MM.1S (cell line): ENCODE measurements at regions not wholly inside any gene's neighbourhood (a gene's known extent, or its start where the extent isn't known, plus 50 kb on each side); places are given as distances from the start of the nearest gene placed in this dataset.
"Not testable (repeated sequence)": the region's sequence is repeated elsewhere in the genome, so short reads cannot be mapped to it uniquely, and the experiment has no call there.

ENCODE experiments used
- DNase-seq: peaks from one replicate; pipeline ENCODE4 v3.0.0-alpha.2; 2015
- H2AFZ ChIP-seq: fragments of 300-600 bp; sonication (generic); 2 replicates; pipeline ENCODE4 v1.6.0; 2016; ENCODE audit warnings: antibody characterized with exemption, low read length
- H3F3A ChIP-seq: fragments of 300-600 bp; sonication (generic); 2 replicates; pipeline ENCODE4 v1.6.1; 2016; ENCODE audit warnings: mild to moderate bottlenecking, antibody characterized with exemption, low read length, moderate library complexity, mixed read lengths; ENCODE audit not compliant: insufficient read depth
- H3K27ac ChIP-seq: fragments of 300-600 bp; sonication (generic); 2 replicates; pipeline ENCODE4 v1.5.1; 2016; ENCODE audit warnings: mild to moderate bottlenecking, low read length
- H3K27me3 ChIP-seq: fragments of 300-600 bp; sonication (generic); replicated peaks from 2 replicates; pipeline ENCODE4 v1.6.0; 2016; ENCODE audit warnings: low read length; ENCODE audit not compliant: insufficient read depth
- H3K36me3 ChIP-seq: fragments of 300-600 bp; sonication (generic); replicated peaks from 2 replicates; pipeline ENCODE4 v1.6.1; 2016; ENCODE audit warnings: mild to moderate bottlenecking, low read length, mixed read lengths; ENCODE audit not compliant: insufficient read depth
- H3K4me1 ChIP-seq: fragments of 300-600 bp; sonication (generic); 2 replicates; pipeline ENCODE4 v1.6.1; 2016; ENCODE audit warnings: low read length, mixed read lengths
- H3K4me2 ChIP-seq: fragments of 300-600 bp; sonication (generic); 2 replicates; pipeline ENCODE4 v1.6.0; 2016; ENCODE audit warnings: low read depth, low read length
- H3K4me3 ChIP-seq: fragments of 300-600 bp; sonication (generic); 2 replicates; pipeline ENCODE4 v1.5.1; 2016; ENCODE audit warnings: low read length, mixed read lengths
- H3K79me2 ChIP-seq: fragments of 300-600 bp; sonication (generic); 2 replicates; pipeline ENCODE4 v1.6.1; 2016; ENCODE audit warnings: mixed run types, low read length, mixed read lengths
- H3K9ac ChIP-seq: fragments of 300-600 bp; sonication (generic); 2 replicates; pipeline ENCODE4 v1.6.1; 2016; ENCODE audit warnings: low read length, mixed read lengths
- H3K9me2 ChIP-seq: fragments of 300-600 bp; sonication (generic); replicated peaks from 2 replicates; pipeline ENCODE4 v1.6.1; 2016; ENCODE audit warnings: mild to moderate bottlenecking, low read length, mixed read lengths; ENCODE audit not compliant: insufficient read depth
- H3K9me3 ChIP-seq: fragments of 300-600 bp; sonication (generic); replicated peaks from 2 replicates; pipeline ENCODE4 v1.6.1; 2016; ENCODE audit warnings: mild to moderate bottlenecking, low read length, mixed read lengths; ENCODE audit not compliant: insufficient read depth
- H4K20me1 ChIP-seq: fragments of 300-600 bp; sonication (generic); 2 replicates; pipeline ENCODE4 v1.6.1; 2016; ENCODE audit warnings: mild to moderate bottlenecking, low read length, moderate library complexity, mixed read lengths; ENCODE audit not compliant: insufficient read depth
- EZH2 ChIP-seq: fragments of 300-600 bp; sonication (generic); optimal IDR thresholded peaks from 2 replicates; pipeline ENCODE3; 2017; ENCODE audit warnings: low read depth, mild to moderate bottlenecking, antibody characterized with exemption, low read length, mixed read lengths
- EZH2phosphoT487 ChIP-seq: fragments of 300-600 bp; sonication (generic); IDR thresholded peaks from 2 replicates; pipeline ENCODE4 v1.6.1; 2018; ENCODE audit warnings: antibody characterized with exemption, low read length
- TF ChIP-seq, protein P1 (sequence below): fragments of 300-600 bp; sonication (generic); IDR thresholded peaks from 2 replicates; pipeline ENCODE4 v1.5.1; 2016; ENCODE audit warnings: antibody characterized with exemption, low read length, mixed read lengths

DNA sequence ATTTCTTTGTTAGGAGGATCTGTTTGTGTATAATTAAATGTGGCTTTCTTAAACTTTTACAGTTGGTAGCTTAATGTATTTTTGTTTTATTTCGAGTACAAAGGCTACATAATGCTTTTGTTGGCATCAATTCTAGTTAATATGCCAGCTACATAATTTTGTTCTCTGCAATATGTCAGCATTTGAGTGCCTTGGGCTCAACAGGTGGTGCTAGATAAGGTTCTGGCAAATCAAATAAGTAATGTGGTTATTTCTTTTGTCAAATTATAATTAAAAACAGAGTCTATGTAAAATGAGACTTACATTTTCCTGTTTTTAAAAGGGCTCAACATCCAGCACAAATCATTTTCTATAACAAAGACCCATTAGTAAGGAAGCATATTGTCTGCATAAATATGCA, 410.6 kb upstream of the NR5A2 start:
- Histone ChIP-seq H3K4me3 (no peak overlapping the region), H3K4me2 (no peak overlapping the region), H3K27me3 (no peaks in the 10 kb centered on the region), H3K27ac (no peak overlapping the region), H4K20me1 (no peaks in the 10 kb centered on the region), H3F3A (no peaks in the 10 kb centered on the region), H3K9ac (no peak overlapping the region), H3K36me3 (no peaks in the 10 kb centered on the region), H2AFZ (no peak overlapping the region), H3K4me1 (no peaks in the 10 kb centered on the region), H3K9me2 (no peaks in the 10 kb centered on the region), H3K9me3 (no peaks in the 10 kb centered on the region), H3K79me2 (no peaks in the 10 kb centered on the region)
- no peak for DNase-seq
- TF ChIP-seq, protein P1, sequence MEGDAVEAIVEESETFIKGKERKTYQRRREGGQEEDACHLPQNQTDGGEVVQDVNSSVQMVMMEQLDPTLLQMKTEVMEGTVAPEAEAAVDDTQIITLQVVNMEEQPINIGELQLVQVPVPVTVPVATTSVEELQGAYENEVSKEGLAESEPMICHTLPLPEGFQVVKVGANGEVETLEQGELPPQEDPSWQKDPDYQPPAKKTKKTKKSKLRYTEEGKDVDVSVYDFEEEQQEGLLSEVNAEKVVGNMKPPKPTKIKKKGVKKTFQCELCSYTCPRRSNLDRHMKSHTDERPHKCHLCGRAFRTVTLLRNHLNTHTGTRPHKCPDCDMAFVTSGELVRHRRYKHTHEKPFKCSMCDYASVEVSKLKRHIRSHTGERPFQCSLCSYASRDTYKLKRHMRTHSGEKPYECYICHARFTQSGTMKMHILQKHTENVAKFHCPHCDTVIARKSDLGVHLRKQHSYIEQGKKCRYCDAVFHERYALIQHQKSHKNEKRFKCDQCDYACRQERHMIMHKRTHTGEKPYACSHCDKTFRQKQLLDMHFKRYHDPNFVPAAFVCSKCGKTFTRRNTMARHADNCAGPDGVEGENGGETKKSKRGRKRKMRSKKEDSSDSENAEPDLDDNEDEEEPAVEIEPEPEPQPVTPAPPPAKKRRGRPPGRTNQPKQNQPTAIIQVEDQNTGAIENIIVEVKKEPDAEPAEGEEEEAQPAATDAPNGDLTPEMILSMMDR, result no peak
- TF ChIP-seq EZH2 (no peak), EZH2phosphoT487 (no peak)

DNA sequence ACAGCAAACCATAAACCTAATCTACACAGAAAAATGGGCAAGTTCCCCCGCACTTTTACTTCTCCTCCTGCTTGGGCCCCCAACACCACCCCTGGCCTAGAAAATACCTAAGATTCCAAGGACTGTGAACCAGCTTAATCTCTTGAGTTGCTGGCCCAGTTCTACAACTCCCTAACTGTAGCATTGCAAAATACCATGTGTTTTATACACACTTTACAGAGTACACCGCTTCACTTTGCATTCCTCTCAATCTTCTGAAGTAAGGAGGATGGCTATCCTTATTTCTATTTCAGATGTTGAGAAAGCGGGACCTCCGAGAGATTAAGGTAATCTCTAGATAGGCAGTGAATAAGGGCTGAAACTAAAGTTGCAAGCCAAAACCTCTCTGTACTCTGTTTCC, 408.3 kb upstream of the NR5A2 start:
- no peak for DNase-seq
- no peak overlapping the region for H3K9ac ChIP-seq
- H4K20me1 ChIP-seq, result no peaks in the 10 kb centered on the region
- no peak overlapping the region for H3K27ac ChIP-seq
- H3K9me2 ChIP-seq, result no peaks in the 10 kb centered on the region
- H3K79me2 ChIP-seq, result no peaks in the 10 kb centered on the region
- no peaks in the 10 kb centered on the region for H3K4me1 ChIP-seq
- H3K4me3 ChIP-seq, result no peak overlapping the region
- H3K27me3 ChIP-seq, result no peaks in the 10 kb centered on the region
- no peak overlapping the region for H3K4me2 ChIP-seq
- H2AFZ ChIP-seq, result no peak overlapping the region
- no peaks in the 10 kb centered on the region for H3F3A ChIP-seq
- H3K9me3 ChIP-seq, result no peaks in the 10 kb centered on the region
- H3K36me3 ChIP-seq, result no peaks in the 10 kb centered on the region
- TF ChIP-seq EZH2phosphoT487 (no peak), EZH2 (no peak)
- TF ChIP-seq, protein P1, result no peak

GRCh38 chr1:199626228-199626627, 401.3 kb upstream of the NR5A2 start:
- not testable (repeated sequence) for H3K9me2 ChIP-seq, H3K4me2 ChIP-seq, H2AFZ ChIP-seq, H3K4me3 ChIP-seq, H3K9ac ChIP-seq, H3K79me2 ChIP-seq, H3K9me3 ChIP-seq, H3F3A ChIP-seq, H3K36me3 ChIP-seq, H3K4me1 ChIP-seq, DNase-seq, H3K27me3 ChIP-seq, H3K27ac ChIP-seq, H4K20me1 ChIP-seq

GRCh38 chr1:199629624-199630023, 397.9 kb upstream of the NR5A2 start:
- Histone ChIP-seq H3K27ac (no peak overlapping the region), H3F3A (no peaks in the 10 kb centered on the region), H3K4me2 (no peak overlapping the region), H3K9me2 (no peaks in the 10 kb centered on the region), H3K79me2 (no peaks in the 10 kb centered on the region), H2AFZ (no peak overlapping the region), H3K9me3 (no peaks in the 10 kb centered on the region), H3K36me3 (no peaks in the 10 kb centered on the region), H3K27me3 (no peaks in the 10 kb centered on the region), H3K9ac (no peak overlapping the region), H4K20me1 (no peaks in the 10 kb centered on the region), H3K4me1 (no peaks in the 10 kb centered on the region), H3K4me3 (no peak overlapping the region)
- TF ChIP-seq EZH2phosphoT487 (no peak), EZH2 (no peak)
- TF ChIP-seq, protein P1, result no peak
- no peak for DNase-seq
